SJSA1 (cell line): ENCODE measurements at regions not wholly inside any gene's neighbourhood (a gene's known extent, or its start where the extent isn't known, plus 50 kb on each side); places are given as distances from the start of the nearest gene placed in this dataset.
"Not testable (repeated sequence)": the region's sequence is repeated elsewhere in the genome, so short reads cannot be mapped to it uniquely, and the experiment has no call there.

Experiments
- DNase-seq, 2 experiments: peaks; one replicate each; pipeline ENCODE4 v3.0.0-alpha.2; 2015 to 2020; ENCODE audit warnings: low spot score in 2 of 2, low read depth in 1 of 2
- H3K27ac ChIP-seq: fragments of 250-450 bp; sonication (Bioruptor Pico); 2 replicates; pipeline ENCODE4 v1.5.1; 2020; ENCODE audit warnings: mild to moderate bottlenecking, moderate library complexity
- H3K27me3 ChIP-seq: fragments of 250-450 bp; sonication (Bioruptor Pico); replicated peaks from 2 replicates; pipeline ENCODE4 v1.5.1; 2020; ENCODE audit warnings: mild to moderate bottlenecking, moderate library complexity
- H3K36me3 ChIP-seq: fragments of 250-450 bp; sonication (Bioruptor Pico); 2 replicates; pipeline ENCODE4 v1.5.1; 2020; ENCODE audit warnings: mild to moderate bottlenecking
- H3K4me1 ChIP-seq: fragments of 250-450 bp; sonication (Bioruptor Pico); replicated peaks from 2 replicates; pipeline ENCODE4 v1.6.1; 2021; ENCODE audit warnings: mild to moderate bottlenecking
- H3K4me3 ChIP-seq: fragments of 250-450 bp; sonication (Bioruptor Pico); 2 replicates; pipeline ENCODE4 v1.5.1; 2020; ENCODE audit warnings: mild to moderate bottlenecking
- H3K9me3 ChIP-seq: fragments of 250-450 bp; sonication (Bioruptor Pico); replicated peaks from 2 replicates; pipeline ENCODE4 v1.5.1; 2020; ENCODE audit warnings: mild to moderate bottlenecking

DNA sequence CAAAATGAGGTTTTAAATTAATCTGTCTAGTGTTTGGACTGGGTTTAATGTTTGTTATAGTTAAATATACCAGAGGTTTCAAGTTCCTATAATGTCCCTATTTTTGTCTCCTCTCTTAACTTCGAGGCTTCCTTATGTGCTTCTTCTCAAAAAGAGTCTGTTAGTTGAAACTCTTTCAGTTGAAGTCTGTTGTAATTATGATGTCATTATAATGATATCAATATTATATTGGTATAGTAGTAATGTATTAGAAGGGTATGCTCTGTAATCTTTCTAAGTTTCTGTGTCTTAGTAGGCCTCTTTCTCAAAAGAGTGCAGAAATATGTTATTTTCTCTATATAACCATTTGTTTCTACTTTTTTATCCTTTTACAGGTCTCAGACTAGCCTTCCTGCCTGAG, 1148.0 kb downstream of the NSUN3 start:
- H3K36me3 ChIP-seq: no peaks in the 10 kb centered on the region
- H3K27ac ChIP-seq: no peak overlapping the region
- H3K9me3 ChIP-seq: no peaks in the 10 kb centered on the region
- no peaks in the 10 kb centered on the region for H3K27me3 ChIP-seq
- no peak overlapping the region for H3K4me3 ChIP-seq
- no peaks in the 10 kb centered on the region for H3K4me1 ChIP-seq
- no peak for DNase-seq

DNA sequence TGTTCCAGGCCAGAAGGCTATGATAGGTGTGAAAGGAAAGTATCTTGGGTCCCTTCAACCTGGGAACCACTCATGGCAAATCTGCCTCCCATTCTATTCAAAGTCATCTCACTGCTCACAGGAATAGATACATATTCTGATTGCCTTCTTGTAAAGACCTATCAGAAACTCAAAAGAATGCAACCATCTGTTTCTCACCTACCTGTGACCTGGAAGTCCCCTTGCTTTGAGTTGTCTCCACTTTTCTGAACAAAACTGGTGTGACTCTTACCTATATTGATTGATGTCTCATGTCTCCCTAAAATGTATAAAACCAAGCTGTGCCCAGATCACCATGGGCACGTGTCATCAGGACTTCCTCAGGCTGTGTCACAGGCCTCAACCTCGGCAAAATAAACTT, 1149.3 kb downstream of the NSUN3 start:
- no peaks in the 10 kb centered on the region for H3K4me1 ChIP-seq
- H3K4me3 ChIP-seq: no peak overlapping the region
- no peak overlapping the region for H3K27ac ChIP-seq
- DNase-seq: no peak
- no peaks in the 10 kb centered on the region for H3K9me3 ChIP-seq
- H3K36me3 ChIP-seq: no peaks in the 10 kb centered on the region
- H3K27me3 ChIP-seq: no peaks in the 10 kb centered on the region

DNA sequence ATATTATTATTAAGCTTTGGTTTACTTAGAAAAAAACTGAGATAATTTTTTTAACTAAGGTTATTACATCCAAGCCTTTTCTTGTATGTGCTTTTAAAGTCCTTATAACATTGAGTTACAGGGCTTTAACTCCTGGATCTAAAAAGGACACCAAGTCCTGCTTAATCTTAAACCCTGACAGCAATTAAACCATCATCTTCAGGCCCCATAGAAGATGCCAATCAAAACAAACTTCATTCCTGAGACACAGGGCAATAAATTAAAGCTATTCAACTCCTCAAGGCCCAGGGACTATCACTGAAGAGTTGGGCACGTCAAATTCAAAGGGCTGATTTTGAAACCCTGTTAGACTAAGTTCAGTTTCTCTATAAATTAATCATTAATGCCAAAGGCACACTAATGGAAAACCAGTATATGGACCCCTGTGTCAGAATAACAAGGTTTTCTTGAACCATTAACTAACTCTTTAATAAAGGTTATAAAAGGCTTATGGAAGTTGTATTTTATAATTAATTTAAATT, 1152.6 kb downstream of the NSUN3 start:
- no peak overlapping the region for H3K4me3 ChIP-seq
- H3K27me3 ChIP-seq: no peaks in the 10 kb centered on the region
- no peak for DNase-seq
- H3K4me1 ChIP-seq: no peaks in the 10 kb centered on the region
- H3K36me3 ChIP-seq: no peaks in the 10 kb centered on the region
- no peaks in the 10 kb centered on the region for H3K9me3 ChIP-seq
- H3K27ac ChIP-seq: no peak overlapping the region

DNA sequence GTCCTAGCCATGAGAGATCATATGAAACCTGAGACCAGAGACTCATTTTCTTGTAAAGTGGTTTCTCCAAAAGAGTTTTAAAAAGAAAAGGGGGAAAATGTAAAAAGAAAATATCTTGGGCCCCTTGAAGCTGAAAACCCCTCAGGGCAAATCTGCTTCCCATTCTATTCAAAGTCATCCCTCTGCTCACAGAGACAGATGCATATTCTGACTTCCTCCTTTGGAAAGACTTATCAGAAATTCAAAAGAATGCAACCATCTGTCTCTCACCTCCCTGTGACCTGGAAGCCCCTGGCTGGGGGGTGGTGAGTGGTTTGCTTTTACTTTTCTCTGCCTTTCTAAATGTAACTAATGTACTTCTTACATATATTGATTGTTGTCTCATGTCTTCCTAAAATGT, 1154.8 kb downstream of the NSUN3 start:
- H3K27me3 ChIP-seq: no peaks in the 10 kb centered on the region
- no peaks in the 10 kb centered on the region for H3K9me3 ChIP-seq
- H3K4me1 ChIP-seq: no peaks in the 10 kb centered on the region
- no peak overlapping the region for H3K27ac ChIP-seq
- no peak for DNase-seq
- H3K4me3 ChIP-seq: no peak overlapping the region
- H3K36me3 ChIP-seq: no peaks in the 10 kb centered on the region

DNA sequence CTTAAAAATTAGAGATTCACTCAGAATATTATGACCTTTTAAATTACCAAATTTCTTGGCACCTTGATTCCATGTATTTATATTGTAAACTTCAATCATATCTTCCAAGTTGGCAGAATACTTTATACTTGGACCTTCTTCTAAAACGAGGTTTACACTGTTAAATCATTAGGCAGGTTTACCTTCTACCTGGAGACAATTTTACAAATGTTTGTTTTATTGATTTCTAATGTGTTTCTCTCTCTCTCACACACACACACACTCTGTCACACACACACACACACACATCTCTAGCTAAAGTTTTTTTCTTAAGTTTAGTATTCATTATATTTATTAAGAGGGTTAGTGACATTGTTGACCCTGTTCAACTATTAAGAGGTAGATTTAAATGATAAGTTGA, 1155.6 kb downstream of the NSUN3 start:
- Histone ChIP-seq H3K4me3 (no peak overlapping the region), H3K4me1 (no peaks in the 10 kb centered on the region), H3K27me3 (no peaks in the 10 kb centered on the region), H3K27ac (no peak overlapping the region), H3K9me3 (no peaks in the 10 kb centered on the region), H3K36me3 (no peaks in the 10 kb centered on the region)
- no peak for DNase-seq

DNA sequence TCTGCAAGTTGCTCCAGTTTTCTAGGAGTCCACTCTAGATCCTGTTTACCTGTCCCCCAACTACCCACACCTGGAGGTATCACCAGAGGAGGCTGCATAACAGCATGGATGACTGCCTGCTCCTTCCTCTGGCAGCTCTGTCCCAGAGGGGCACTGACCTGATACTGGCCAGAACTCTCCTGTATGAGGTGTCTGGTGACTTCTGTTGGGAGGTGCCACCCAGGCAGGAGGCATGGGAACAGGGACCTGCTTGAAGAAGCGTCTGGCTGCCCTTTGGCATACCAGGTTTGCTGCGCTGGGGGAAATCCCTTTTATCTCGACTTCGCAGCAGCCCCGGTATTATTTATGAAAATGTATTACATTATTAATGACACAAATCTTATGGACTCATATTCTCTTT, 1163.6 kb downstream of the NSUN3 start:
- no peaks in the 10 kb centered on the region for H3K9me3 ChIP-seq
- H3K27me3 ChIP-seq: no peaks in the 10 kb centered on the region
- no peak for DNase-seq
- no peaks in the 10 kb centered on the region for H3K36me3 ChIP-seq
- H3K4me3 ChIP-seq: no peak overlapping the region
- H3K4me1 ChIP-seq: no peaks in the 10 kb centered on the region
- no peak overlapping the region for H3K27ac ChIP-seq

DNA sequence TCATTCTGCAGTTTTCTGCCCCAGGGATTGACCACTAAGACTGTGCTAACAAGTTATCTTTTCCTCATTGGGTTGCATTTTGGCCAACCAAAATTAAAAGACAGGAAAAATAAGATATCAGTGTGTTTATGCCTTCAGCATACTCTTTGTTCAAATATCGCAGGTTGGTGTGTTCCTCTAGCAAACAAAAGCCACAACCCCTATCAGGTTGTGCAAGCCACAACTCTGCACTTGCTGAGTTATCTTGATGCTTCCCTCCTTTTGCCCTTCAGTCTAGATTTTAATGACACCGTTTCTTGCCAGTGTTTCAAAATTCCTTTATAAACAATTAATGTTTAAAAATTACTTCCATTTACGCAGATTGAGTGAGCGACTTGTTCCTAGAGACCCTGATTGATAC, 1164.2 kb downstream of the NSUN3 start:
- Histone ChIP-seq H3K27me3 (no peaks in the 10 kb centered on the region), H3K9me3 (no peaks in the 10 kb centered on the region), H3K36me3 (no peaks in the 10 kb centered on the region), H3K27ac (no peak overlapping the region), H3K4me3 (no peak overlapping the region), H3K4me1 (no peaks in the 10 kb centered on the region)
- no peak for DNase-seq

DNA sequence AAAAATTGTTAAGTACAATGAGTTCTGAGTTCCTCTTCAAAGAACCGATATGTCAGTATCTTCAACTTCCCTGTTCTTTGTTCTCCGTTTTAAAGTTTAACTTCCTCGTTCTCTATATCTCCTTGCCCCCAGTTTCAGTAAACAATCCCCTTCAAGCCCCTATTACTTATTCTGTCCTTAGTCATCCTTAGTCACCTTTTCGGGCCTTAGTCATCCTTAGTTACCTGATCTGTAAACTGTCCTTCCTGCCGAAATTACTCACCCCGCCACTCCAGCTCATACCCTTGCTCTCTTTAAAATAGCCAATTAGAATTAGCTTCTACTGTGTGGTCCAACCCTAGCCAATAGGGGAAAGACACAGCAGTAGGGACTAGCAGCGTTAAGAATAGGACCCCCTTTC, 1165.6 kb downstream of the NSUN3 start:
- H3K4me3 ChIP-seq: no peak overlapping the region
- no peaks in the 10 kb centered on the region for H3K36me3 ChIP-seq
- H3K27ac ChIP-seq: no peak overlapping the region
- H3K27me3 ChIP-seq: no peaks in the 10 kb centered on the region
- H3K4me1 ChIP-seq: no peaks in the 10 kb centered on the region
- DNase-seq: no peak
- H3K9me3 ChIP-seq: no peaks in the 10 kb centered on the region

DNA sequence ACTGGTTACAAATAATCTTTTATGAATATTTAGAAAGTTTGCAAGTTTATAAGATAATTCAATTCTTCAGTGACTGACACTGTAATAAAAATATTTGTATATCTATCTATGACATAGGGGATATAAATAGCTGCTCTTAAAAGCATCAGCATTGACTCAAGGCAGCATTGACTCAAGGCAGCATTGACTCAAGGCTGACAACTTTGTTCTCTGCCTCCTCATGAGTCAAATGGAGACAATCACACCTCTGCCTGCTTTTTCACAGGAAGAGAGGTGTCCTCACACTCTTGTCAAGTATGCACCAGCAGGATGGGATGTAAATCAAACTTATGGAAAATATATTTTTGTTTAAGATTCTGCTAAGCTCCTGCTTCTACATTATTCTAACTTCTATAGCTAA, 1173.1 kb downstream of the NSUN3 start:
- no peaks in the 10 kb centered on the region for H3K27me3 ChIP-seq
- H3K36me3 ChIP-seq: no peaks in the 10 kb centered on the region
- no peak overlapping the region for H3K4me3 ChIP-seq
- no peaks in the 10 kb centered on the region for H3K9me3 ChIP-seq
- H3K27ac ChIP-seq: no peak overlapping the region
- no peaks in the 10 kb centered on the region for H3K4me1 ChIP-seq
- no peak for DNase-seq

DNA sequence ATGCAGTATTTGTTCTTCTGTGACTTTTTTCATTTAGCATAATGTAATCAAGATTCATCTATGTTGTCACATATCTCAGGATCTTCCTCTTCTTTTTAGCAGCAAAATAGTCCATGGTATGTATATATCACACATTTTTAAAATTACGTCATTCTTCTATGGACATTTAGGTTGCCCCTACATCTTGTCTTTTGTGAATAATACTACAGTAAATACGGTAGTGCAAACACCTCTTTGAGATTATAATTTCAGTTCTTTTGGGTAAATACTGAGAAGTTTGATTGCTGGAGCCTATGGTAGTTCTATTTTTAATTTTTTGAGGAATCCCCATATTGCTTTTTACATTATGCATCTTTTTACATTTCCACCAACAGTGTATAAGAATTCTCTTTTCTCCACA, 1174.9 kb downstream of the NSUN3 start:
- DNase-seq: no peak
- Histone ChIP-seq H3K4me3 (no peak overlapping the region), H3K27me3 (no peaks in the 10 kb centered on the region)

DNA sequence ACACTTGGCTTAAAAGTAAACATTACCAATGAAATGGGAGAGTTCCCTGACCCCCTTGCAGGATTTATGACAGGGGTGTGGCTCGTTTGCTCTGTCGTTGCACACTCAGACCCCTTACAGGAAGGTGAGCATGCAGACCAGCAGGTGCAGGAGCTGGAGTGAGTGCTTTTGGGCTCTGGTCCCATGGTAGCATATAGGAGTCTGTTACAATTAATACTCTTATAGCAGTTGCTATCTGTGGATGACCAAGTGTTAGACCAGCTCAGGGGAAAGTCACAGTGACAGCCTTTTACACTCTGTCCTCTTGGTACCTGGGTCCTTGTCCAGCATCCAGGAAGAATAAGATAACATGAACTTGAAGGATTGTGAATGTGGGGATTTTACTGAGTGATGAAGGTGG, 1177.5 kb downstream of the NSUN3 start:
- no peak for DNase-seq
- Histone ChIP-seq H3K36me3 (no peaks in the 10 kb centered on the region), H3K27ac (no peak overlapping the region), H3K4me3 (no peak overlapping the region), H3K27me3 (no peaks in the 10 kb centered on the region), H3K9me3 (no peaks in the 10 kb centered on the region), H3K4me1 (no peaks in the 10 kb centered on the region)

More for the DNA sequence above, 1174.9 kb downstream of the NSUN3 start:
- no peaks in the 10 kb centered on the region for H3K4me1 ChIP-seq
- no peaks in the 10 kb centered on the region for H3K9me3 ChIP-seq
- H3K27ac ChIP-seq: no peak overlapping the region
- no peaks in the 10 kb centered on the region for H3K36me3 ChIP-seq

DNA sequence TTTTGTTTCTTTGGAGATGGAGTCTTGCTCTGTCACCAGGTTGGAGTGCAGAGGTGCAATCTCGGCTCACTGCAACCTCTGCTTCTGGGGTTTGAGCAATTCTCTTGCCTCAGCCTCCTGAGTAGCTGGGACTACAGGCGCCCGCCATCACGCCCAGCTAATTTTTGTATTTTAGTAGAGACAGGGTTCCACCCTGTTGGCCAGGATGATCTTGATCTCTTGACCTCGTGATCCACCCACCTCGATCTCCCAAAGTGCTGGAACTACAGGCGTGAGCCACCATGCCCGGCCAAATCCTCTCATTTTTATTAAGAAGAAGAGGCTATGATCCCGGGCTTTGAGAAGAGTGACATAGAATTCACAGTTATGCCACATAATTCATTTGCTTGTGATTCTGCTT, 1178.4 kb downstream of the NSUN3 start:
- not testable (repeated sequence) for H3K4me1 ChIP-seq, DNase-seq, H3K4me3 ChIP-seq, H3K27ac ChIP-seq, H3K27me3 ChIP-seq, H3K36me3 ChIP-seq, H3K9me3 ChIP-seq

DNA sequence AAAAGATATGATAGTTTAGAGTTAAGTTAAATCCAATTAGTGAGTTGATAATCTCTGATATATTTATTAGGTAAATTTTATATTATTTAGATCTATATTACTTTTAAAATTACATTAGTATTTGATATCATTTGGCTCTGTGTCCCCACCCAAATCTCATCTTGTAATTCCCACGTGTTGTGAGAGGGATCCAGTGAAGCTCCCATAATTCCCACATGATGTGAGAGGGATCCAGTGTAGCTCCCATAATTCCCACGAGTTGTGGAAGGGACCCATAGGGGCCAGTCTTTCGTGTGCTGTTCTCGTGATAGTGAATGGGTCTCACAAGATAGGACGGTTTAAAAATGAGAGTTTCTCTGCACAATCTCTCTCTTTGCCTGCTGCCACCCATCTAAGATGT, 1183.6 kb downstream of the NSUN3 start:
- Histone ChIP-seq H3K27me3 (no peaks in the 10 kb centered on the region), H3K4me1 (no peaks in the 10 kb centered on the region), H3K9me3 (no peaks in the 10 kb centered on the region), H3K4me3 (no peak overlapping the region), H3K36me3 (no peaks in the 10 kb centered on the region), H3K27ac (no peak overlapping the region)
- DNase-seq: no peak

DNA sequence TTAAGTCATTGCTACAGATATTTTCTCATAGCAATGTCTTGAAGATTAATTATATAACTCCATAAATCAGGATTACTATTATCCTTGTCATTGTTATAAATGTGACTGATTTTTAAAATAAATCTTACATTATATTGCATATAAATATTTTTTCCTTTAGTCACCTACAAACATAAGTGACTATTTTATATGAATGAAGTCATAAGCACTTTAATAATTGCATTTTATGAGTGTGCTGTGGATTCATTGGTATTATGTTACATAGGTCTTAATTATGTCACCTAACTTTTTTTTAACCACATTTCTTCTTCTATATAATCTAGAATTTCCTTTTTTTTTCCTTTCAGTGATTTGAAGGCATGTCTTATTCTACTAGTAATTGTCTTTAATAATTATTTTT, 1191.2 kb downstream of the NSUN3 start:
- Histone ChIP-seq H3K36me3 (no peaks in the 10 kb centered on the region), H3K4me3 (no peak overlapping the region), H3K27ac (no peak overlapping the region), H3K4me1 (no peaks in the 10 kb centered on the region), H3K9me3 (no peaks in the 10 kb centered on the region), H3K27me3 (no peaks in the 10 kb centered on the region)
- DNase-seq: no peak

DNA sequence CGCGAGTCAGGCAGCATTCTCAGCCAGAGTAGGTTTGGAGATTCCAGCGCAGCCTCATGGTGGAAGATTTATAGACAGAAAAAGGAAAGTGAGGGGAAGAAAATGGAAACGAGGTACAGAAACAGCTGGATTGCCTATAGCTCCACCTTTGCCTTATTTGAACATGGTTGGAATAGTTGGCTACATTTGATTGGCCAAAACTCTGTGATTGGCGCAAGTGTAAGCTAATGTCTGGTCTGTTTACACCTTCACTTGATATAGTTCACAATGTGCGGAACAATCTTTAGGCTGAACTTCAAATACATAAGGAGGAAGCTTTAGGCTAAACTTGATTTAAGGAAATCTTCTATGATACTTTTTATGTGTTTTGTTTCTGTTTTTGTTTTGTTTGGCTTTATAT, 1191.9 kb downstream of the NSUN3 start:
- Histone ChIP-seq H3K4me1 (no peaks in the 10 kb centered on the region), H3K27ac (no peak overlapping the region), H3K4me3 (no peak overlapping the region), H3K27me3 (no peaks in the 10 kb centered on the region), H3K9me3 (no peaks in the 10 kb centered on the region), H3K36me3 (no peaks in the 10 kb centered on the region)
- no peak for DNase-seq
